ENCODE measurements at regions not wholly inside any gene's neighbourhood (a gene's known extent, or its start where the extent isn't known, plus 50 kb on each side); places are given as distances from the start of the nearest gene placed in this dataset.

GRCh38 chr2:217301142-217301925 is 441.5 kb upstream of the TNP1 start:
- DNase-seq (ENCODE audit: low spot score), result no peak

DNA sequence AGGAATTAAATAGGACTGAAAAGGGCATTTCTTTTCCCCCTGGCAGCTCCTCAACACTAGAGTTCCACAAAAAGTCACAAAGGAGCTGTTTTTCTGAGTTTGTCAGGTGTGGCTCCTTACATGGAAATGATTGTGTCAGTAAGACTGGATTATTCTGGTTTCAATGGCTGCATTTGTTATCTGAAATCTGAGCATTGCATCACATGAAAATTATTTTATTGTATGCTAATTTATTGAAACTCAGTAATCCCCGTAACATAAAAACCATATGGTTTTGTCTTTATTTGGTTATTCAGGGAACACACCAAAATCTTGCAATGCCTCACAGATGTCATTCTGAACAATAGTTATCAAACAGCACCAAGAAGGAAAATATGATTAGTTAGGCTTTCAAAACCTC is 439.7 kb upstream of the TNP1 start:
- no peak for DNase-seq (ENCODE audit: low spot score)

- DNase-seq (ENCODE audit: low spot score), result no peak
These were observed 437.2 kb upstream of the TNP1 start for GRCh38 chr2:217297096-217297495.

DNA sequence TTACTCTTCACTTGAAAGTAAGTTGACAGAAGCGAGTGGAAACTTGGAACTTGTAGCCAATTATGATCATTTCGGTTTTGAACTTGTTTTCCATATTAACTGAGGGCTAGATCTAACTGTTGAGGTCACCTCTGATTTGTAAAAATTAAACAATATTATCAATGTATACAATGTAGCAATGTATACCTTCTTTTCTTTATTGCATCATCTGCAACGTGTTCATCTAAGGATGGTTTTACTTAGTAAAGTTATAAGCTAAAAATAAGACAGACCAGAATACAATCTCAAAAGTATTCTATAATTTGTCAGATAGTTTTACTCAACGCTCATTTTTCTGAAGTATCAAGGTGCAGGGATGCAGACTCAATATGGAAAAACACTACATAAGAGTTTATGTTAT is 435.0 kb upstream of the TNP1 start:
- DNase-seq (ENCODE audit: low spot score), result no peak

- DNase-seq (ENCODE audit: low spot score), result no peak
These were observed 434.3 kb upstream of the TNP1 start for GRCh38 chr2:217294211-217294610.

DNA sequence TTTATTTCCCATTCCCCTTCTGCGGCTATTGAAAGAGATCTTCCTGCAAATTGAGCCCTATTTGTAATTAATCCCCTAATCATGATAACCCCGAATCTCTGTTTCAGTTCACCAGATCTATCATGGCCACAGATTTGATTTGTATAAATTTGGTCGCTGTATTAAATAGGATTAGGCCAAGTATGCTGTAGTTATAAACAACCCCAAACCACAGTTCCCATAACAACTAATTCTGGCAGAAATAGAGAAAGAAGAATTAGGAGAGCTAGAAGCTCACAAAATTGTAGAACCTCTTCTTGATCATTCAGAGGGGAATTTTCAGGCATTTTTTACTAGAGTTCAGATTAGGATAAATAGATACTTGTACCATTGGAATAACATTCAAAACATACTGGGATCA is 433.7 kb upstream of the TNP1 start:
- DNase-seq (ENCODE audit: low spot score), result no peak

GRCh38 chr2:217293046-217293445 is 433.2 kb upstream of the TNP1 start:
- no peak for DNase-seq (ENCODE audit: low spot score)

GRCh38 chr2:217291259-217291658 is 431.4 kb upstream of the TNP1 start:
- DNase-seq (ENCODE audit: low spot score), result no peak

DNA sequence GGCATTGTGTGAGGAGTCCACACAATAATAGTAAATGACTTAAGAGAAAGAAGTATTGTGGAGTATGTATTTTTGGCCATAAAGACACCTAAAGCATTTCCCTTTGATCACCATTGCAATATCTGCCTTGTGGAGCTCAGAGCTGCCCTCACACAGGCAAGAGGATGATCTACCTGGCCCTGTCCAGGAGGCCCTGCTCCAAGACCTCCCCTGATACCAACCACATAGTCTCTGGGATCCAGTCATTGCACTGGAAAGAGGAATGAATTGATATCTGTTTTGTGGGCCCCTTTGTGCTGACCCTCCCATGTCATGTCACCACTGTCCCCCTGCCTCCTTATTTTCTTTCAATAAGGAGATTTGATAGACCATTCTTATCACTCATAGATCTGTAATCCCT is 430.6 kb upstream of the TNP1 start:
- DNase-seq (ENCODE audit: low spot score), result no peak

DNA sequence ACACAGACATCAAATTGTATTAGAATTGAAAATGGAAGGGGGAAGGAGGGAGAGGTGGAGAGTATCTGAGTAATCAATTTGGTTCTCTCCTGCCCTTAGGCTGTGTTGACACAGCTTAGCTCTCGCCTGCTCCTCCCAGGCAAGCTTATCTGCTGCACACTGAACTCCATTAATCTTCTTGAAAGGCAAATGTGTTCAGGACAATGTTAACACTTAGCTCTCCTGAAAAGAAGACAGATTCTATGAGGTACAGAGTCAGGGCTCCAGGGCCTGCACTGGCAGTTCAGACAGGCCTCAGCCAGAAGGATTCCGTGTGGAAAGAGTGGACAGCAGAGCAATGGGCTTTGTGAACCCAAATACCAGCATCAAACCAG is 430.0 kb upstream of the TNP1 start:
- DNase-seq (ENCODE audit: low spot score), result no peak

DNA sequence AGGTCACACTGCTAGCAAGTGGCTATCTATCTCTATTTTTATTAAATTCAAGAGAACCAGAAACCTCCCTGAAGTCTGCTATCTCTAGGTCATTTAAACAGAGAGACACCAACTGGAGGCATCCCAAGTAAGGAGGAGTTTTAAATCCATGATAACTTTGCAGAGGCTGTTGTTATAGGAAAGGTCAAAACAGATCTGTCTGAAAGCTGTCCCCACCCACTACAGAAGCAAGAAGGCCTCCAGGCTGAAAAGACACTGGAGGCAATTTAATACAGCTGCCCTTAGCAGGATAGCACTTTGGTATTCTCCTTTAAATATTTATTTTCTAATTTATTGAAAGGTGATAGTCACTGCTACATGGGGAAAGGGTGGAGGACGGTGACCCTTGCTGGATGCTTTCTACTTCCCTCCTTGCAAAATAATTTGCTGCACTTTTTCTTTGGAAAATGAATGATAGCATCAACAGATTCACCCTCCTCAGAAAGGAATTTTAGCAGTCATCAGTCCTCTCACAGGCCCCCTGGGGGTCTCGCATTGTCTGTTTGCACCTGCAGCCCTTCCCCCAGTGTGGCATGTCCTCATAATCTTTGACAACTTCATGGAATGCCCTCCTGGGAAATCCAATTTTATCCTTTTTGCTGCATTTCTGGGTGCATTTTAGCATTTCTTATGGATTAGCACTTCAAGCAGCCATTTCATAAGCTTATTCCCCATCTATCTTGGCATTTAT is 429.5 kb upstream of the TNP1 start:
- no peak for DNase-seq (ENCODE audit: low spot score)

DNA sequence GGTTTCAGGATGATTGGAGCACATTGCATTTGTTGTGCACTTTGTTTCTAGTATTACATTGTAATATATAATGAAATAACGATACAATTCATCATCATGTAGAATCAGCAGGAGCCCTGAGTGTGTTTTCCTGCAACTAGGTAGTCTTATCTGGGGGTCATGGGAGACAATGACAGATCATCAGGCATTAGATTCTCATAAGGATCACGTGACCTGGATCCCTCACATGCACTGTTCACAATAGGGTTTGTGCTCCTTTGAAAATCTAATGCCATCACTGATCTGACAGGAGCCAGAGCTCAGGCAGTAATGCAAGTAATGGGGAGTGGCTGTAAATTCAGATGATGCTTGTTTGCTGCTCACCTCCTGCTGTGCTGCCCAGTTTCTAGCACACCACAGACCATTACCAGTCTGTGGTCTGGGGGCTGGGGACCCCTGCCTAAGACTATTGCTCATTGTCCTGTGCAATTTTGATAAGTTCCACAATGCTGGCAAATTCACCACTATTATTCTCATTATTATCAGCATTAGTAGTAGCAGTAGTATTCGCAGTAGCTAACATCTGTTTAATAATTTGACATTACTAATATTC is 428.7 kb upstream of the TNP1 start:
- no peak for DNase-seq (ENCODE audit: low spot score)

DNA sequence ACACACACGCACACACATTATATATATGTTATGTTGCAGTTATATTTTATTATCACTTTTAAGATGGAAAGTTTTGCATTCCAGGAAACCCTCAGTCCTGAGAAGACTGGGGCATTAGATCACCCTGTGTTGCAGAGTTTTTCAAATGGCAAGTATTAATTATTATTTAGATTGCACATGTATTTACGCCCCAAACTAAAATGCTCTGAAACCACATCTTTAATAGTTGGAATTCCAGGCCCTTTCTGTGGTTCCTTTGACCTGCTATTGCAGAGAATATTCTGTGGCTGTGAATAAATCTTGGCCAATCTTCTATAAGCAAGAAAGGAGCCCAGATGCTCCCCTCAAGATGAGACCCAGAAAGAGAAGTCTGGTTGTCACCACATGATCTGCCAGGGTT is 427.0 kb upstream of the TNP1 start:
- no peak for DNase-seq (ENCODE audit: low spot score)

DNA sequence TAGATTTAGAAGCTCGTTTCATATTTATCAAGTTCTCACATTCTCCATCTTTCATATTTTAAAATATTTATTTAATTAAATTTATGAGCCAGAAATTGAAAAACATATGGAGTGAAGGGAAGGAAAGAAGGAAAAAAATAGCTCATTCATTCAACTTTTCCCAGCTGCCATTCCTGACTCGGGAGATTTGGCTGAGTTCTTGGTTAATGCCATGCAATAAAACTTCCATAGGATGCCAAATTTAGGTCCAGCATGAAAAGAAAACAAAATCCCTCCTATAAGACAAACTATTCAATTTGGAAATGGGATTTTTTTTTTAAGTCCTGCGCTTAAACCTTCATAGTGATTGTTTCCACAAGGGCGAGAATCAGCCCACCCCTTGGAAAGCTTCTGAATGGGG is 426.1 kb upstream of the TNP1 start:
- DNase-seq (ENCODE audit: low spot score), result no peak

DNA sequence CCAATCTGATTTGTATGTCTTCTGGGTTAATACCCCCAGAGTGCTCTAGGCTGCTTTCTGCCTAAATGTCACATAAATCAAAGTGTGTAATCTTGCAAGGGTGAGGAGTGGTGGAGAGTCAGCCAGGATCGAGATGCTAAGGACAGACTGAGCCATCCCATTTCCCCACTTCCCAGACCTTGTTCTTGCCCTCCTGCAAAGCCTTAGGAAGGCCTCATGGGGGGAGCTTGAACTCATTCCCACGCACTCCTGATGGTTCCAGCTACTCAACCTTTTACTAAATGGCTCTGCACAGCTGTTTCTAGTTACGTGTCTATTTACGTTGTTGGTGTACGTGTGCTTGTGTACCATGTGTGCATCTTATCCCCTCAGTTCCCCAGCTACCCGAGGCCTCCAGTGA is 423.6 kb upstream of the TNP1 start:
- DNase-seq (ENCODE audit: low spot score), result no peak

DNA sequence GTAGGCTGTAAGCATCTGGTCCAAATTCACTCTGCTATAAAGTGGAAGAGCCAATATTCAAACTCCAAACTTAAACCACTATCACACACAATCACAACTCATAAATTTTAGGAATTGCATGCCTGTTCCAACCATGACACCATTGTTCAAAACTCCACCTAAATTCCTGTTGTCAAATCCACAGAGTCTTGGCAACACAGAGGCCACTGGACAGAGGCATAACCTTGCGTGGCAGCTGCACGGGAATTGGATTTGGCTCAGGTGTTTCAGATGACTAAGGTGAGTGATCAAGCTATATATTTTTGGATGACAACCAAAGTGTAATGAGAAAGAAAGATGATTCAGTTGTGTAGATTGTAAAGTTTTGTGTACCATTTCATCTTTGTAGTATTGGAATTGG is 422.7 kb upstream of the TNP1 start:
- no peak for DNase-seq (ENCODE audit: low spot score)

GRCh38 chr2:217279556-217279955 is 419.7 kb upstream of the TNP1 start:
- no peak for DNase-seq (ENCODE audit: low spot score)

DNA sequence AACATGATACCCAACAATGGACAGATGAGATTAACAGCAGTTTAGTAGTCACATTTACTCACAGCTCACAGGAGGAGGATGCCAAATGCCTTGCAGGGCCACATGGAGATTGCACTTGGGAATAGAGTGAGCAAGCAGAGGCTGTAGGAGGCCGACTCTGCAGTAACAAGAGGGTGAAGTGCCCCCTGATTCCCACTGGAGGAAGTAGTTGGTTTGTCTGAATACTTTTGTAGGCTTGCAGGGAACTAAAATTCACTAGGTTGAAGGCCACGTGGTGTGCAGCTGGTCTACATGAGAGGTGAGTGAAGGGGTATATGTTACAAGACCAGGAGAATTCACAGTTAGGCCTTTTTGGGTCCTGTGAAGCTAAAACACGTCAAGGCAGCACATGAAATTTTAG is 419.3 kb upstream of the TNP1 start:
- no peak for DNase-seq (ENCODE audit: low spot score)

GRCh38 chr2:217277646-217278398 is 418.0 kb upstream of the TNP1 start:
- DNase-seq (ENCODE audit: low spot score), result no peak

DNA sequence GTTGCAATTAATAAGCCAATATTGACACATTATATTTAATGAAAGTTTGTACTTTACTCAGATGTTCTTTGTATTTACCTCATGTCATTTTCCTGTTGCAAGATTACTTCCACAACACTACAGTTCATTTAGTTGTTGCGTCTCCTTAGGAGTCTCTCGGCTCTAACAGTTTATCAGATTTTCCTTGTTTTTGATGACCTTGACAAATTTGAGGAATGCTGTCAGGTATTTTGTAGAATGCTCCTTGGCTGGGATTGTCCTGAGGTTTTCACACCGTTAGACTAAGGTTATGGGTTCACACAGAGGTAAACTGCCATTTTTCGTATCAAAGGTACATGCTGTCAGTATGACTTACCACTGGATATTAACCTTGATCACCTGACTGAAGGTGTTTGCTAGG is 416.6 kb upstream of the TNP1 start:
- DNase-seq (ENCODE audit: low spot score), result no peak

- DNase-seq (ENCODE audit: low spot score), result no peak
These were observed 415.2 kb upstream of the TNP1 start for GRCh38 chr2:217275091-217275490.

DNA sequence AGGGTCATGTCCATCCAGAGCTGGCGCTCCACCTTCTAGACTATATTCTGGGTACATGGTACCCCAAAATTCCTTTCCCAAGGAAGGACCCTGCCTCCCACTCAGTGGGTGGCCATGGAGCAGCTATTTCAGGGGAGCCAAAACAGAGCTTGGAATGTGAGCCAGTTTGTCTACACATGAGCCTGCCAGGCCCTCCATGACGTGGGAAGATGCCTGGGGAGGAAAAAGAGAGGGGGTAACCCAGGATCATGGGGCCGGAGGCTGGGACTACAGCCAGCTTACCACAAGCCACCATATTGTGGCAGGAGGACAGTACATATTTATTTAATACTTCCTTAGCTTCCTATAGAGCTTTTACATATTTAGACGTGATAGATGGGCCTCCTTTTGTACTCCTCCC is 414.7 kb upstream of the TNP1 start:
- DNase-seq (ENCODE audit: low spot score), result no peak

GRCh38 chr2:217273851-217274250 is 414.0 kb upstream of the TNP1 start:
- DNase-seq (ENCODE audit: low spot score), result no peak
